IPS-18c (cell line): ENCODE measurements at regions not wholly inside any gene's neighbourhood (a gene's known extent, or its start where the extent isn't known, plus 50 kb on each side); places are given as distances from the start of the nearest gene placed in this dataset.
"Not testable (repeated sequence)": the region's sequence is repeated elsewhere in the genome, so short reads cannot be mapped to it uniquely, and the experiment has no call there.

Source experiments
- H3K4me3 ChIP-seq: 2 replicates; pipeline ENCODE4 v1.7.0; 2013; ENCODE audit warnings: low read depth, mild to moderate bottlenecking, low read length, moderate library complexity; ENCODE audit not compliant: insufficient read depth
- H3K9me3 ChIP-seq: one replicate; pipeline ENCODE4 v1.6.1; 2013; ENCODE audit warnings: mild to moderate bottlenecking, low read length, moderate library complexity; ENCODE audit not compliant: control insufficient read depth, insufficient read depth

DNA sequence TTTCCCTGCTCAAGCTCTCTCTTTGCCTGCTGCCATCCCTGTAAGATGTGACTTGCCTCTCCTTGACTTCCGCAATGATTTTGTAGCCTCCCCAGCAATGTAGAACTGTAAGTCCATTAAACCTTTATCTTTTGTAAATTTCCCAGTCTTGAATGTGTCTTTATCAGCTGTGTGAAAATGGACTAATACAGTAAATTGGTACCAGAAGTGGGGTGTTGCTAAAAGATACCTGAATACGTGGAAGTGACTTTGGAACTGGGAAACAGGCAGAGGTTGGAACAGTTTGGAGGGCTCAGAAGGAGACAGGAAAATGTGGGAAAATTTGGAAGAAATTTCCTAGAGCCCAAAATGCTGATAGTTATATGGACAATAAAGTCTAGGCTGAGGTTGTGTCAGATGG lies 184.6 kb upstream of the EEF2KMT start:
- H3K9me3 ChIP-seq, H3K4me3 ChIP-seq: not testable (repeated sequence)

DNA sequence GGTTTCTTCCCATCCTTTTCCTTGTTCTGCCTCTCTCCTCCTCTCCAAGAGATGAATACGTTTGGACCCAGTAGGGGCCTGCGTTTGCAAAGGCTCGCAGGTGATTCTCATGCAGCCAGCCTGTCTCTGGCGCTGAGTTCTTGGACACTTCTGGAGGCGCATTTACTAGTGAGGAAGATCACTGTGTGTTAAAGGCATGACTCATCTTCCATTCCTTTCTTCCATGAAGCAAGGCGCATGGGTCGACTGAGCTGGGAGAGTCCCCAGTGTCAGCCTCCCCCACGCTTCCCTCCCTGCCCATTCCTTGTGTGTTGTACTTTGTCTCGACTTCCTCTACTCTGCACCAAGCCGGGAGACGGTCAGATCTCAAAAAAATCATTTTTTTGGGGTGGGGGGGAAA lies 159.9 kb upstream of the EEF2KMT start:
- Histone ChIP-seq H3K4me3 (no peak overlapping the region), H3K9me3 (peaks cover 2% of the 10 kb centered on the region)

DNA sequence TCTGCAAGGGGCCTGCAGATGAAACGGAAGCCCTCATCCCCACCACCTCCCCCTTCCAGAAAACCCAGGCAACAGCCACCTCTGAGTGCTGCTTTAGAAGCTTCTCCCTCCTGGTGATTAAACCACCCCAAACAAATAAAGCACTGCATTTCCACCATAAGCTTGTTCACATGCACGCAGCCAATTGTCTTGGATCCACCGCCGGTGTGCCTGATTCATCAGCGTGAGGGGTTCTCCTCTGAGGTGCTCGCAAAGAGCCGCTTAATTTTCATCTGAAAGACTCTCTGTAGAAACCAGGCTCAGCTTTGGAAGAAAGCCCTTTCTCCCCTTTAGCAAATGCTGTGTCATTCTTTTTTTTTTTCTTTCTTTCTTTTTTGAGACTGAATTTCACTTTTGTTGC lies 155.2 kb upstream of the EEF2KMT start:
- Histone ChIP-seq H3K4me3 (no peak overlapping the region), H3K9me3 (no peaks in the 10 kb centered on the region)

DNA sequence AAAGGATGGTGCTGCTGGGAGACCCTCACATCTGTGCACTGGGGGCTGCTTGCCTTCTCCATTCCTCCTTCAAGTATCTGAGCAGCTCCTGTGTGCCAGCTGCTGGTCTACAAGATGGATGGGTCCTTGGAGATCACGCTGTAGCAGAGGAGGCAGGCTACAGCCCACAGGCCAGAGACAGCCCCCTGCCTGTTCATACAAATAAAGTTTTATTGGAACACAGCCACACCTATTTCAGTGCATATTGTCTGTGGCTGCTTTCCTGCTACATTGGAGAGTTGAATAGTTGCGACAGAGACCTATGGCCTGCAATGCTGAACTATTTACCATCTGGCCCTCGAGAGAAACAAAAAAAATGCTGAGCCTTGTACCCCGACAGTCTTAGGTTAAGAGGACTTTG lies 149.8 kb upstream of the EEF2KMT start:
- not testable (repeated sequence) for H3K4me3 ChIP-seq, H3K9me3 ChIP-seq

DNA sequence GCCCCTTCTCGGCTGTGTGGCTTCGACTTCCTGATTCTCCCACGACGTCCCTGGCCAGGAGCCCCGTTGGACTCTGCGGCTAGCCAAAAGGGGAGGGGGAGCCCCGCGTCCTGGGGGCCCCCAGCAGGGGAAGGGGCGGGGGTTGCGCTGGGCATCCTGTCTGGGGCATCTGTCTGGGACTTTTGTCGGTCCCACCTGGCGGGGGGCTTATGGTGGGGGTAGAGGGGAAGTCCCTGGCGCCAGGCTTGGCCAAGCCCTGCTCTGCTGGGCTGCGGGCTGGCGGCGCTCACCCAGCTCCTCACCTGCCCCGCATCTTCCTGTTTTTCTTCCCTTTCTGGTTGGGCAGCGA lies 142.7 kb upstream of the EEF2KMT start:
- not testable (repeated sequence) for H3K9me3 ChIP-seq
- H3K4me3 ChIP-seq = peak overlapping the region; percentile 44; the same call in 1 of the 2 replicates

DNA sequence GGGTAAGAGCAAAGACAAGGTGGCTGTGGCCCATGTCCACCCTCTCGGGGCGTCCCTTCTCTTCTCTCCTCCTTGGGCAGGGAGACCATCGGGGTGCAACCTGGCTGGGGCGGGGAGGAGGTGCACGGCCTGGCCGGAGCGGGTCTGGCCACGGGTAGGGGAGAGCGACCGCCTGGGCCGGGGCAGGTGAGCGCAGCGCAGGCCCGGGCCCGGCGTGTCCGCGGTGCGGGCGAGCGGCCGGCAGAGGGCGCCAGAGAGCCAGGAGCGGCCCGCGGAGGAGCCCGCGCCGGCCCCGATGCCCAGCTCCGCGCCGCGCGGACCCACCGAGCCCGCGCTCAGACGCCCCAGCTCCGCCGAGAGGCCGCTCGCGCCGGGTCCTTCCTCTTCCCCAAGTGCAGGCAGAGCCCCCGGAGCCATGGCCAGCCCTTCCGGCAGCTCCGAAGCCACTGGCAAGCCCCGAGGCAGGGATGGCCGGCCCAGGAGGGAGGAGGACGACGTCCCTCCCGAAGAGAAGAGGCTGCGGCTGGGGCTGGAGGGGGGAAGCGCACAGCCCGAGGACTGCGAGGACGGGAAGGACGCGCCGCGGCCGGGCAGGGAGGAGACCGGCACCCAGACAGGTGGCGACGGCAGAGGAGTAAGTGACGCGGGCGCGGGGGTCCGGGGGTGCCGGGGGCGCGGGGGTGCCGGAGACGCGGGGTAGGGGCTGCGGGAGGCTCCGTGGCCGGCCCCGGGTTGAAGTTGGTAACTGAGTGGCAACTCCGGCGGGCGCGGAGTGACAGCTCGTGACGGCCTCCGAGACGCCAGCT lies 142.1 kb upstream of the EEF2KMT start:
- peak overlapping the region; percentile 44; the same call in 1 of the 2 replicates for H3K4me3 ChIP-seq
- H3K9me3 ChIP-seq = not testable (repeated sequence)

DNA sequence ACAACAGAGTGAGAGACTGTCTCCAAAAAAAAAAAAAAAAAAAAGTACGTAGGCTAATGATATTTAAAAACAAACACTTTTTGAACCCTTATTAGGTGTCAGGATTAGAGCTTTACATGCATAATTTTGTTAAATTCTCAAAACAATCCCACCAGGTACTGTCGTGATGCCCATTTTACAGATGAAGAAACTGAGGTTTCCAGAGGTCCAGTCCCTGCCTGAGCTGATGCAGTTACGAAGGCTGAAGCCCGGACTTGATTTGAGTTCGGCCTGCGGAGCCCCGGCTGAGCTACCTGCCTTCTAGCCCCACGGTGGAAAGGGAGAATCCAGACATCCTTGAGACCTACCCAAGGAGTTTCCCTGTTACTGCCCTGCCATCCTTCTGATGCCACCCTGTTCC lies 137.5 kb upstream of the EEF2KMT start:
- Histone ChIP-seq H3K9me3 (no peaks in the 10 kb centered on the region), H3K4me3 (no peak overlapping the region)

DNA sequence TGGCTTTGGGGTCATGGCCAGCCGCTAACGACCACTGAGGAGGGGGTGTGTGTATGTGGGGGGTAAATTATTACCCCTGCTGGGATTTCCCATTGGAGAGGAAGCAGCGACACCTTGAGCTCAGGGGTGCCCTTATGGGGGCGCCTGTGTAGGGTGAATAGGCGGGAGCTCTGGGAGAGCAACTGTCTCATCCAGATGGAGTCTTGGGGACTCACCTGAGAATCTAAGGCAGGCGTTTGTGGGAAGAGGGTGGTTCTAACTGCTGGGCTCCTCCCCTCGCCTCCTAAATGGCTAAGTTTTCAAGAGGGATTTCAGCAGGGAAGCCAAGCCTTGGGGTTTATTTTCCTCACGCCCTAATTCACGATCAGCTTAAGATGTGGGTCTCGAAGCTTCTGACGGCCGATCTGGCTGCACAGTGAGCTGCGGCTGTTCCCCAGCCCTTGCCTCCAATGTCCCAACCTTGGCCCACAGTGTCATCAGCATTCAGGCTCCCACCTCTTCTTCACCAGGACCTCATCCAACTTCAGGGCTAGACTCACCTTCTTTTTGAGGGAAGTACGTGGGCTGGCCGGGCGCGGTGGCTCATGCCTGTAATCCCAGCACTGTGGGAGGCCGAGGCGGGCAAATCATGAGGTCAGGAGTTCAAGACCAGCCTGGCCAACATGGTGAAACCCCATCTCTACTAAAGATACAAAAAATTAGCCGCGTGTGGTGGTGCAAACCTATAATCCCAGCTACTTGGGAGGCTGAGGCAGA lies 136.9 kb upstream of the EEF2KMT start:
- Histone ChIP-seq H3K4me3 (no peak overlapping the region), H3K9me3 (no peaks in the 10 kb centered on the region)

DNA sequence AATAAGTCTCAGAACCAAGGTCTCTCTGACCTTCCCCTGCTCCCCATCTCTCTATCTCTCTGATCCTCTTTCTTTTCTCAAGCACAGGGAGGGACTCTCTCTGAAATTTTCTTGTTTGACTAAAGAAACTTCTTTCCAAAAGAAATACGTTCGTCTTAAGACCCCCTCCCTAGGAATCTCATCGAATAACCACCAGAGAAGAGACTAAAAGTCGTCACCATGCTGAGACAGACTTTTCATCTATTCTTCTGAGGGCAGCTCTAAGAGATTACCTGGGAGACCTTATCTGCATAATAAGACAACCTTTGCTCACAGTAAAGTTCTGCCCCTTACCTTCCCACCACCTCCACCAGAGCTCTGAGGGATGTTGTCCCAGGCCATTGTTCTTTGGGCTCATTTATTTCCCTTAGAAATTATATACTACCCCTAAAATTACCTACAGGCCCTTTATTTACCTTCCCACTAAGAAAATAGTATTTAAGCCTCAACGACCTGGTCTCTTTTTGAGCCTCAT lies 133.7 kb upstream of the EEF2KMT start:
- Histone ChIP-seq H3K9me3 (no peaks in the 10 kb centered on the region), H3K4me3 (no peak overlapping the region)

DNA sequence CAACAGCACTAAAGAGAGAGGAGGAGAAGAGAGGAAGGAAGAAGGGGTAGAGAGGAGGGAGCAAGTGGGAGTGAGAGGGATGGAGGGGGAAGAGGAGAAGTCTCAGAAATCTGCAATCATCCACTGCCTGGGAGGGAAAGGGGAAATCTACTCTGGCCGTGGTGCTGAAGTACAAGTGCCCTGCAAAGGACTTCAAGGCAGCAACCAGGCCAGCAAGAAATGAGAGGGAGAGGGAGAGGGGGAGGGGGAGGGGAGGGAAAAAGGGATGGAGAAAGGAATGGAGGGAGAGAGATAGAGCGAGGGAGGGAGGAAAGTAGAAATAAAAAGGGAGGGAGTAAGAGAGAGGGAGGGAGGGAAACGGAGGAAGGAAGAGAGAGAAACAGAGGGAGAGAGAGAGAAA lies 130.8 kb upstream of the EEF2KMT start:
- no peak overlapping the region for H3K4me3 ChIP-seq
- H3K9me3 ChIP-seq = peaks cover 2% of the 10 kb centered on the region

DNA sequence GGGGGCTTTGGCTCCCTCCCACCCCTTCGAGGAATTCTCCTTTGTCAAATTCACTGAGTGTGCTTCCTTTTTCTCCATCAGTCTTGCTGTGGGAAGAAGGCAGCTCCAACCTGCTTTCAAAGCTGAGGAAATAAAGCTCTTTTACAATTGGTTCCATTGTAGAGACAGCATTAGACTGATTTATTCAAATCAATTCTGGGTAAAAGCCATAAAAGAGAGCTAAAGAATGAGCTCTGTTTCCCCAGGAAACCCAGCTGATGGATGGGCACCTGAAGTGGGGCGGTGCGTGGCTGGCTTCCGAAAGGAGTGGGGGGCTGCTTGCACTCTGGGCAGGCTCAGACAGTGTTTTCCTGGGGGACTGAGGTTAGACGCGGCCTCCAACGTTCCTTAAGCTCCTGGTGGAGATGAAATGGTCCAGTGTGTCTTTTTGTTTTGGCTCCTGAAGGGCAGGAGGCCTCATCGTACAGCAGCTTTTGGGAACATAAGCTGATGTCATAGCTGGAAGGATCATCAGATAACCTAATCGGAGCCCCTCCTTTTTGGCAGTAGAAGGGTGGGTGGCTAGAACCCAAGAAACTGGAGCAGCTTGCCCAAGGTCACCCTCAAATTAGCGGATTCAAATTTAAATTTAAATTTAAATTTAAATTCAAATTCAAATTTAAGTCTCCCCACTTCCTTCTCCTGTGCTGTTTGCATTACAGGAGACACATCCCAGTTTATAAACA lies 128.5 kb upstream of the EEF2KMT start:
- Histone ChIP-seq H3K4me3 (no peak overlapping the region), H3K9me3 (peaks cover 2% of the 10 kb centered on the region)

DNA sequence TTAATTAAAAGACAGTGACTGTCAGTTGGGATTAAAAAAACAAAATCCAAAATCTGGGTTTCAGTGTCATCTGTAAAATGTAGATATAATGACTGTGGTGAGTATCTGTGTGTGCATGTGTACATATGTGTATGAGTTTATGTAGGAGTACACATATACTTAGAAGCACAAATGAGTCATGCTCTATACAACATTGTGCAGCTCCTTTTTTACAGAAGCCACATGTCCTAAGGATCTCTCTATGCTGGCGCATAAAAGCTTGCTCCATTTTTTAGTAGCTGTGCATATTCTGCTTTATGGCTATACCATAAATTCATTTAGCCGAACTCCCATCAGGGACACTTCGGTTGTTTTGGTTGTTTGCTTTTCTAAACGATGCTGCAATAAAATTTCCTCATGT lies 125.2 kb upstream of the EEF2KMT start:
- H3K4me3 ChIP-seq = no peak overlapping the region
- H3K9me3 ChIP-seq = peaks cover 2% of the 10 kb centered on the region

DNA sequence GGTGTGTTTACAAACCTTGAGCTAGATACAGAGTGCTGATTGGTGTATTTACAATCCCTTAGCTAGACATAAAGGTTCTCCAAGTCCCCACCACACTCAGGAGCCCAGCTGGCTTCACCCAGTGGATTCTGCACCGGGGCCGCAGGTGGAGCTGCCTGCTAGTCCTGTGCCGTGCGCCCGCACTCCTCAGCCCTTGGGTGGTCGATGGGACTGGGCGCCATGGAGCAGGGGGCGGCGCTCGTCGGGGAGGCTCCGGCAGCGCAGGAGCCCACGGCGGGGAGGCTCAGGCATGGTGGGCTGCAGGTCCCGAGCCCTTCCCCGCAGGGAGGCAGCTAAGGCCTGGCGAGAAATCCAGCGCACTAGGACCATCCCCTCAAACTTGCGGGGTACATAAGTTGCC lies 124.2 kb upstream of the EEF2KMT start:
- not testable (repeated sequence) for H3K9me3 ChIP-seq, H3K4me3 ChIP-seq

DNA sequence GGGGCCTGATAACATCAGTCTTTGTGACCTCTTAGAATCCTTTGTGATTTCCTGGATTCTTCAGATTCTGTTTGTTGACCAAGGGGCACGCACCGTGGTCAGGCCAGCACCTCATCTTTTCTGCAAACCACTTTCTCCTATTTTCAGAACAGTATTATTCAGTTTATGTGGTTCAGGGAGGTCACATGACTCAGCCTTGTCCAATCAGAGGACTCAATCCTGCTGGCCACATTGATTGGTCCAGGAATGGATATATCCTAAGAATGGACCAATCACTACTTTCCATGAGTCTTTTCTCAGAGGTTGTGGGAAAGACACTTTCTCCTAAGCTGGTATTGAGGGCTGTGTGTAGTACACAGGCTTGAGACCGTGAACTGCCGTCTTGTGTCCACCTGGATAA lies 123.1 kb upstream of the EEF2KMT start:
- H3K4me3 ChIP-seq = no peak overlapping the region
- peaks cover 2% of the 10 kb centered on the region for H3K9me3 ChIP-seq

DNA sequence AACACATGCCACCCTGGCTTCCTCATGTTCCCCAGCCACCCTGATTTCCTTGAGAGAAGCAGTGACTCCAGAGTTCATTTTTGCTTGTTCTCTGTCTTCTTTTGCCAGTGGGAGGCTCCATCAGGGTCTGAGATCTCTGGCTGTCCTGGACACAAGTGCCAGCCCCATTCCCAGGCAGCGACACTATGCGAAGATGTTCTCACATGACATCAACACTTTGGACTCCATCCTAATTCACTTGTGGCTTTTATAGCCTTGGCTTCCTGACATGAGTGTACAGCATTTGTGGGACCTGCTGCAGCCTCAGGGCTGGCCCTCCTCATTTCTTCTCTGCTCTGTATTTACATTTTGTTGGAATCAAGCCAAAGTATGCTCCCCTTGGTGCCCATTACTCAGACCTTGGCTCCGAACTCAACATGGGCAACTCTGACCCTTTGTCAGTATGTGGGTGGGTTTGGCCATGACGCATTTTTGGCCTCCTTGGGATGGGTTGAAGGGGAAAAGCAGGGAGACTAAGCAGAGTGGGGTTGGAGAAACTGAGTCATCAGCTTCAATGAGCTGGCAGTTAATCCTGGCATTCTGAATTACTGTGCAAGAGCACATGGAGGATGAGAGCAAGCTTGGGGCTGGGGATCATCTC lies 119.0 kb upstream of the EEF2KMT start:
- peaks cover 4% of the 10 kb centered on the region for H3K9me3 ChIP-seq
- H3K4me3 ChIP-seq = no peak overlapping the region

DNA sequence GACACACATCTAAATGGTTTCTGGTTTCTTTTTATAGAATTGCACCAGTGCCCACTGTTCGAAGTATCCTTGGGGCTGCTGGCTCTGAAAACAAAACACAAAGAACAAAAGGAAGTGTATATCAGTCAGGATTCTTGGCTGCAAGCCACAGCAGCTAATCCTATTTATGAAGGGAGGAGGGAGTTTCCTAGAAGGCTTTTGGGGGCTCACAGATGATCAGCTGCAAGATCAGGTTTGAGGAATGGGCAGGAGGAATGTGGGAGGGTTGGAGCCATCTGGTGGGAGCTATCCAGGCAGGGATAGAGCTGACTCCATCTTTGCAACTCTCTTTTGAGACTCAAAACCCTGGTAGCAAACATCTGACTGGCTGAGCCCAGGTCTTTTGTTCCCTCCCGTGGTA lies 118.3 kb upstream of the EEF2KMT start:
- Histone ChIP-seq H3K4me3 (no peak overlapping the region), H3K9me3 (peaks cover 4% of the 10 kb centered on the region)

DNA sequence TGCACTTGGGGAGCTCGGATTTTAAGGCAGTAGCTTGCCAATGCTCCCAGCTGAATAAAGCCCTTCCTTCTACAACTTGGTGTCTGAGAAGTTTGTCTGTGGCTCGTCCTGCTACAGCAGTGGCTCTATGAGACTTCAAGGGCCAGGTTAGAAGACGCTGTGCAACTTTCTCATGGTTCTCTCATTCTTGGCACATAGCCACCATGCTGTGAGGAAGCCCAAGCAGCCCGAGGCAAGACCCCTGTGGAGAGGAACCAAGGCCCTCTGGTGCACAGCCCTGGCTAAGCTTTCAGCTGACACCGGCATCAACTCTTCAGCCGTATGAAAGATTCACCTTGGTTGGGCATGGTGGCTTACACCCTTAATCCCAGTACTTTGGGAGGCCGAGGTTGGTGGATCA lies 116.9 kb upstream of the EEF2KMT start:
- Histone ChIP-seq H3K9me3 (peaks cover 4% of the 10 kb centered on the region), H3K4me3 (no peak overlapping the region; the same call in 1 of the 2 replicates)
